ENCODE measurements at regions not wholly inside any gene's neighbourhood (a gene's known extent, or its start where the extent isn't known, plus 50 kb on each side); places are given as distances from the start of the nearest gene placed in this dataset.

GRCh38 chr5:81884871-81885270 is 87.0 kb upstream of the ATG10 start:
- Histone ChIP-seq H3K4me3 (replicated peaks in 1 of 3; ENCODE audit: insufficient read depth in 1 of 3, low read depth in 2 of 3, low read length in 3 of 3) (no peak overlapping the region), H3K4me2 (ENCODE audit: low read depth, low read length) (no peak overlapping the region), H3K36me3 (replicated peaks in 1 of 2; ENCODE audit: control insufficient read depth in 1 of 2, insufficient read depth in 2 of 2, low read length in 2 of 2) (no peaks in the 10 kb centered on the region), H3K79me2 (ENCODE audit: insufficient read depth, low read length) (no peaks in the 10 kb centered on the region), H3K27ac (ENCODE audit: extremely low read length, insufficient read depth, low read length) (no peak overlapping the region), H4K20me1 (ENCODE audit: insufficient read depth, low read length) (no peaks in the 10 kb centered on the region), H3K9ac (ENCODE audit: insufficient read depth, low read depth, low read length) (no peak overlapping the region), H3K27me3 (ENCODE audit: control insufficient read depth in 1 of 2, insufficient read depth in 2 of 2, low read length in 2 of 2) (peaks cover 0 to 1% of the 10 kb centered on the region in 2 experiments; a peak in 1 of 5 replicates), H3K4me1 (ENCODE audit: insufficient read depth, low read length) (no peaks in the 10 kb centered on the region), H3K9me3 (ENCODE audit: low read length) (no peaks in the 10 kb centered on the region), H2AFZ (ENCODE audit: low read length) (no peak overlapping the region)
- intact Hi-C loops (cut with micrococcal nuclease; ENCODE audit: unreplicated experiment) = no loop called here
- TF ChIP-seq ZFAT (CRISPR knock-in tag; conservative IDR thresholded peaks at IDR 0.05) (no peak), RAD51 (IDR thresholded peaks at IDR 0.05; ENCODE audit: borderline replicate concordance) (no peak), ZNF414 (CRISPR knock-in tag; IDR thresholded peaks at IDR 0.05) (no peak), ZNF317 (CRISPR knock-in tag; IDR thresholded peaks at IDR 0.05) (no peak), ZNF501 (CRISPR knock-in tag; IDR thresholded peaks at IDR 0.05) (no peak), SNRNP70 (IDR thresholded peaks at IDR 0.05; ENCODE audit: low read depth, low read length) (no peak), SKIL (CRISPR knock-in tag; IDR thresholded peaks at IDR 0.05; ENCODE audit: borderline replicate concordance) (no peak), ZNF432 (CRISPR knock-in tag; IDR thresholded peaks at IDR 0.05; ENCODE audit: borderline replicate concordance) (no peak), DNMT1 (CRISPR knock-in tag; IDR thresholded peaks at IDR 0.05) (no peak), SMAD1 (CRISPR knock-in tag; IDR thresholded peaks at IDR 0.05; ENCODE audit: borderline replicate concordance, low read depth) (no peak), KIAA2018 (CRISPR knock-in tag; IDR thresholded peaks at IDR 0.05; ENCODE audit: borderline replicate concordance) (no peak)
- POLR2A ChIA-PET = no interaction called here
- in situ Hi-C loops (cut with HindIII; ENCODE audit: extremely low pct_ligation_motif_present, low pct_unique_long_range_greater_than_20kb) = no loop called here
- BruUV-seq (replicated peaks) = no TSS peak
- 60% methylated on average over 3 of the region's 3 CpGs for whole genome bisulfite sequencing (ENCODE audit: low lambda C conversion rate)
- DNase-seq (ENCODE audit: low spot score) = no peak
- ATAC-seq = no peak
- CTCF ChIA-PET (ENCODE audit: low intra/inter-chr PET ratio, low total read pairs) = no interaction called here
- FAIRE-seq = no peak

Data from HepG2 (cell line).